ENCODE measurements at regions not wholly inside any gene's neighbourhood (a gene's known extent, or its start where the extent isn't known, plus 50 kb on each side); places are given as distances from the start of the nearest gene placed in this dataset.
"Not testable (repeated sequence)": the region's sequence is repeated elsewhere in the genome, so short reads cannot be mapped to it uniquely, and the experiment has no call there.

GRCh38 chrX:79026742-79027141 lies 81.6 kb downstream of the P2RY10 start:
- H3K79me2 ChIP-seq (ENCODE audit: low read length); H3K4me3 ChIP-seq (ENCODE audit: low read length); H3K4me1 ChIP-seq (ENCODE audit: low read length); H2AFZ ChIP-seq (ENCODE audit: low read depth, low read length); H3K9ac ChIP-seq (ENCODE audit: low read length); H3K27me3 ChIP-seq (ENCODE audit: low read depth, low read length); H3K9me3 ChIP-seq (ENCODE audit: insufficient read depth, low read length); H3K4me2 ChIP-seq (ENCODE audit: low read length); H3K27ac ChIP-seq (ENCODE audit: low read length); H3K36me3 ChIP-seq (replicated peaks; ENCODE audit: low read depth, low read length); H4K20me1 ChIP-seq (ENCODE audit: insufficient read depth, low read length): not testable (repeated sequence)

GRCh38 chrX:79035421-79035820 lies 90.2 kb downstream of the P2RY10 start:
- no peak overlapping the region for H3K4me3 ChIP-seq (ENCODE audit: low read length)
- H3K9ac ChIP-seq (ENCODE audit: low read length): no peak overlapping the region
- TF ChIP-seq CTCF (IDR thresholded peaks at IDR 0.05; ENCODE audit: low read depth, low read length) (no peak), EZH2phosphoT487 (IDR thresholded peaks at IDR 0.05; ENCODE audit: low read depth) (no peak)

GRCh38 chrX:79036157-79036880 lies 91.1 kb downstream of the P2RY10 start:
- Histone ChIP-seq H3K27ac (ENCODE audit: low read length) (no peak overlapping the region), H3K36me3 (replicated peaks; ENCODE audit: low read depth, low read length) (no peaks in the 10 kb centered on the region), H3K4me3 (ENCODE audit: low read length) (no peak overlapping the region), H3K4me2 (ENCODE audit: low read length) (no peak overlapping the region), H4K20me1 (ENCODE audit: insufficient read depth, low read length) (no peaks in the 10 kb centered on the region), H3K4me1 (ENCODE audit: low read length) (no peaks in the 10 kb centered on the region), H2AFZ (ENCODE audit: low read depth, low read length) (no peak overlapping the region), H3K9ac (ENCODE audit: low read length) (no peak overlapping the region), H3K9me3 (ENCODE audit: insufficient read depth, low read length) (no peaks in the 10 kb centered on the region), H3K27me3 (ENCODE audit: low read depth, low read length) (no peaks in the 10 kb centered on the region), H3K79me2 (ENCODE audit: low read length) (no peaks in the 10 kb centered on the region)
- TF ChIP-seq EZH2phosphoT487 (IDR thresholded peaks at IDR 0.05; ENCODE audit: low read depth) (no peak), CTCF (IDR thresholded peaks at IDR 0.05; ENCODE audit: low read depth, low read length) (0 out of 2 replicates have a peak, but pooled peaks have one; percentile 6)

More at GRCh38 chrX:79035421-79035820, 90.2 kb downstream of the P2RY10 start:
- Histone ChIP-seq H3K27ac (ENCODE audit: low read length) (no peak overlapping the region), H3K27me3 (ENCODE audit: low read depth, low read length) (no peaks in the 10 kb centered on the region), H2AFZ (ENCODE audit: low read depth, low read length) (no peak overlapping the region), H3K36me3 (replicated peaks; ENCODE audit: low read depth, low read length) (no peaks in the 10 kb centered on the region), H3K4me1 (ENCODE audit: low read length) (no peaks in the 10 kb centered on the region), H4K20me1 (ENCODE audit: insufficient read depth, low read length) (no peaks in the 10 kb centered on the region), H3K9me3 (ENCODE audit: insufficient read depth, low read length) (no peaks in the 10 kb centered on the region), H3K79me2 (ENCODE audit: low read length) (no peaks in the 10 kb centered on the region), H3K4me2 (ENCODE audit: low read length) (no peak overlapping the region)

GRCh38 chrX:79065696-79066095 lies 78.8 kb upstream of the GPR174 start:
- peaks cover 18% of the 10 kb centered on the region for H3K36me3 ChIP-seq (replicated peaks; ENCODE audit: low read depth, low read length)
- peak overlapping the region; percentile 36; the same call in 1 of the 2 replicates for H3K27ac ChIP-seq (ENCODE audit: low read length)
- H4K20me1 ChIP-seq (ENCODE audit: insufficient read depth, low read length): no peaks in the 10 kb centered on the region
- TF ChIP-seq EZH2phosphoT487 (IDR thresholded peaks at IDR 0.05; ENCODE audit: low read depth) (no peak), CTCF (IDR thresholded peaks at IDR 0.05; ENCODE audit: low read depth, low read length) (no peak)
- peak overlapping the region; percentile 25; the same call in 1 of the 2 replicates for H3K4me2 ChIP-seq (ENCODE audit: low read length)
- no peaks in the 10 kb centered on the region for H3K27me3 ChIP-seq (ENCODE audit: low read depth, low read length)
- H3K79me2 ChIP-seq (ENCODE audit: low read length): no peaks in the 10 kb centered on the region
- H2AFZ ChIP-seq (ENCODE audit: low read depth, low read length): peak overlapping the region; percentile 20; the same call in 1 of the 2 replicates
- H3K4me3 ChIP-seq (ENCODE audit: low read length): no peak overlapping the region
- peaks cover 31% of the 10 kb centered on the region; the same call in 1 of the 2 replicates for H3K9me3 ChIP-seq (ENCODE audit: insufficient read depth, low read length)
- peaks cover 12% of the 10 kb centered on the region for H3K4me1 ChIP-seq (ENCODE audit: low read length)
- H3K9ac ChIP-seq (ENCODE audit: low read length): no peak overlapping the region

All from OCI-LY3 (cell line).